Endothelial cell of umbilical vein (primary cell): ENCODE measurements at regions not wholly inside any gene's neighbourhood (a gene's known extent, or its start where the extent isn't known, plus 50 kb on each side); places are given as distances from the start of the nearest gene placed in this dataset.

ENCODE experiments used
- BruUV-seq: library from RNA; stranded (reverse); fragments of 400-500 nt; replicated peaks from 2 replicates; lab custom pipeline; 2021; lab: Mats Ljungman, UMichigan
- CTCF ChIA-PET: fragments of 300-600, 350-600 bp; sonication (Branson Sonifier 250); formaldehyde crosslinking; loops from one replicate; lab custom pipeline; 2021; ENCODE audit warnings: antibody characterized with exemption, inconsistent platforms; lab: Charles Lee
- POLR2A ChIA-PET: fragments of 300-600, 350-600 bp; sonication (Branson Sonifier 250); formaldehyde crosslinking; loops from one replicate; lab custom pipeline; 2021; ENCODE audit warnings: antibody characterized with exemption, inconsistent platforms; lab: Charles Lee
- DNase-seq: peaks from one replicate; pipeline ENCODE4 v3.0.0-alpha.2; 2011; ENCODE audit warnings: low read depth, low spot score
- FAIRE-seq: peaks from 2 replicates; lab custom pipeline; 2011; peaks lifted over from hg19 to GRCh38; lab: Jason Lieb, UNC
- H2AFZ ChIP-seq: 2 replicates; pipeline ENCODE4 v1.6.0; 2012; ENCODE audit warnings: low read depth, low read length, control low read depth, inconsistent platforms
- H3K27ac ChIP-seq: 2 replicates; pipeline ENCODE4 v1.5.1; 2011; ENCODE audit warnings: low read depth, mild to moderate bottlenecking, control low read depth, low read length, moderate library complexity; ENCODE audit not compliant: insufficient read depth
- H3K27me3 ChIP-seq, 2 experiments: 2 replicates each; pipeline versions ENCODE4 v1.6.0 to v1.6.1; 2011; ENCODE audit warnings: low read length in 2 of 2, mixed read lengths in 1 of 2; ENCODE audit not compliant: control insufficient read depth in 2 of 2, insufficient read depth in 2 of 2
- H3K36me3 ChIP-seq, 2 experiments: 2 replicates in 1 of 2; 3 replicates in 1 of 2; pipeline ENCODE4 v1.5.1; 2011; ENCODE audit warnings: low read length in 2 of 2, mild to moderate bottlenecking in 1 of 2, moderate library complexity in 1 of 2; ENCODE audit not compliant: control insufficient read depth in 2 of 2, insufficient read depth in 2 of 2; ENCODE audit errors: extremely low read depth in 1 of 2
- H3K4me1 ChIP-seq: 3 replicates; pipeline ENCODE4 v1.5.1; 2011; ENCODE audit warnings: mild to moderate bottlenecking, low read length; ENCODE audit not compliant: control insufficient read depth, insufficient read depth; ENCODE audit errors: extremely low read depth
- H3K4me2 ChIP-seq: 2 replicates; pipeline ENCODE4 v1.6.1; 2011; ENCODE audit warnings: low read length, control low read depth, mixed read lengths; ENCODE audit not compliant: insufficient read depth
- H3K4me3 ChIP-seq, 3 experiments: fragments of 200-600 bp in 1 of 3; sonication (generic), shearing (Covaris generic) in 1 of 3; replicated peaks in 1 of 3; 2 replicates each; pipeline ENCODE4 v1.5.1; 2011 to 2016; ENCODE audit warnings: control low read depth in 3 of 3, low read length in 3 of 3, mild to moderate bottlenecking in 2 of 3, inconsistent platforms in 1 of 3, low read depth in 1 of 3, moderate library complexity in 1 of 3; ENCODE audit not compliant: insufficient read depth in 1 of 3
- H3K79me2 ChIP-seq: 2 replicates; pipeline ENCODE4 v1.6.0; 2012; ENCODE audit warnings: low read length, inconsistent platforms; ENCODE audit not compliant: control insufficient read depth, insufficient read depth
- H3K9ac ChIP-seq: replicated peaks from 2 replicates; pipeline ENCODE3; 2011; ENCODE audit warnings: low read length, control low read depth; ENCODE audit not compliant: insufficient read depth; ENCODE audit errors: extremely low read depth
- H3K9me1 ChIP-seq: replicated peaks from 3 replicates; pipeline ENCODE4 v1.6.0; 2011; ENCODE audit warnings: mild to moderate bottlenecking, low read length; ENCODE audit not compliant: control insufficient read depth, insufficient read depth; ENCODE audit errors: extremely low read depth
- H3K9me3 ChIP-seq: replicated peaks from 2 replicates; pipeline ENCODE4 v1.5.1; 2012; ENCODE audit warnings: low read length, inconsistent platforms; ENCODE audit not compliant: control insufficient read depth, insufficient read depth
- H4K20me1 ChIP-seq: replicated peaks from 2 replicates; pipeline ENCODE3; 2011; ENCODE audit warnings: mild to moderate bottlenecking, low read length; ENCODE audit not compliant: control insufficient read depth, insufficient read depth; ENCODE audit errors: extremely low read depth
- EZH2 ChIP-seq: IDR thresholded peaks from 2 replicates; pipeline ENCODE4 v1.6.1; 2012; ENCODE audit warnings: borderline replicate concordance, low read depth, mild to moderate bottlenecking, moderate library complexity, low read length, inconsistent platforms; ENCODE audit not compliant: severe bottlenecking
- FOS ChIP-seq: IDR thresholded peaks from 2 replicates; pipeline ENCODE4 v1.6.1; 2011; ENCODE audit warnings: mild to moderate bottlenecking, low read length, moderate library complexity, borderline replicate concordance; ENCODE audit not compliant: insufficient read depth
- GATA2 ChIP-seq: IDR thresholded peaks from 2 replicates; pipeline ENCODE4 v1.7.0; 2011; ENCODE audit warnings: low read depth, mild to moderate bottlenecking, moderate library complexity, mixed read lengths, low read length; ENCODE audit not compliant: insufficient read length, insufficient read depth
- JUN ChIP-seq: IDR thresholded peaks from 2 replicates; pipeline ENCODE4 v1.6.1; 2011; ENCODE audit warnings: borderline replicate concordance, low read depth; ENCODE audit not compliant: insufficient read length, insufficient read depth
- MAX ChIP-seq: IDR thresholded peaks from 2 replicates; pipeline ENCODE4 v1.6.1; 2011; ENCODE audit not compliant: insufficient read depth, insufficient read length
- MYC ChIP-seq: IDR thresholded peaks from one replicate; pipeline ENCODE4 v1.6.1; 2011; ENCODE audit warnings: mild to moderate bottlenecking, low read depth, low read length
- POLR2A ChIP-seq: IDR thresholded peaks from 2 replicates; pipeline ENCODE4 v1.6.1; 2012; ENCODE audit warnings: low read depth, mild to moderate bottlenecking, control low read depth, low read length
- POLR2AphosphoS5 ChIP-seq: IDR thresholded peaks from 2 replicates; pipeline ENCODE4 v1.6.1; 2012; ENCODE audit warnings: low read depth, mild to moderate bottlenecking, control low read depth, low read length, moderate library complexity; ENCODE audit not compliant: insufficient read depth
- dilution Hi-C: fragments of 300-500 bp; cut with MboI; formaldehyde crosslinking; loops from one replicate; pipeline ENCODE4 v1.15.0; 2019; ENCODE audit warnings: low sequenced_read_pairs; ENCODE audit not compliant: extremely low pct_ligation_motif_present
- intact Hi-C: fragments of 100-400 bp; cut with micrococcal nuclease; formaldehyde crosslinking; loops from one replicate; pipeline ENCODE4 v1.10.0; 2022
- TF ChIP-seq, protein P1 (sequence below), 2 donors: IDR thresholded peaks; 1 replicate in 1 of 2; 2 replicates in 1 of 2; pipeline ENCODE4 v1.5.1; 2011; ENCODE audit warnings: low read length in 2 of 2, mild to moderate bottlenecking in 2 of 2, moderate library complexity in 2 of 2, control low read depth in 1 of 2, inconsistent platforms in 1 of 2, low read depth in 1 of 2; ENCODE audit not compliant: insufficient read depth in 1 of 2; ENCODE audit errors: extremely low read depth in 1 of 2

GRCh38 chr2:53378791-53379190 lies 388.8 kb upstream of the CHAC2 start:
- FAIRE-seq: no peak
- Histone ChIP-seq H3K9ac (no peak overlapping the region), H3K27me3 (no peaks in the 10 kb centered on the region), H3K9me1 (no peaks in the 10 kb centered on the region), H3K36me3 (no peaks in the 10 kb centered on the region), H3K4me3 (no peak overlapping the region), H3K27ac (no peak overlapping the region), H3K9me3 (no peaks in the 10 kb centered on the region), H3K4me2 (no peak overlapping the region), H3K79me2 (no peaks in the 10 kb centered on the region), H4K20me1 (no peaks in the 10 kb centered on the region), H2AFZ (no peak overlapping the region), H3K4me1 (no peaks in the 10 kb centered on the region)
- TF ChIP-seq FOS (no peak), JUN (no peak), GATA2 (no peak), POLR2A (no peak), MYC (no peak), MAX (no peak), EZH2 (no peak), POLR2AphosphoS5 (no peak)
- TF ChIP-seq, protein P1, sequence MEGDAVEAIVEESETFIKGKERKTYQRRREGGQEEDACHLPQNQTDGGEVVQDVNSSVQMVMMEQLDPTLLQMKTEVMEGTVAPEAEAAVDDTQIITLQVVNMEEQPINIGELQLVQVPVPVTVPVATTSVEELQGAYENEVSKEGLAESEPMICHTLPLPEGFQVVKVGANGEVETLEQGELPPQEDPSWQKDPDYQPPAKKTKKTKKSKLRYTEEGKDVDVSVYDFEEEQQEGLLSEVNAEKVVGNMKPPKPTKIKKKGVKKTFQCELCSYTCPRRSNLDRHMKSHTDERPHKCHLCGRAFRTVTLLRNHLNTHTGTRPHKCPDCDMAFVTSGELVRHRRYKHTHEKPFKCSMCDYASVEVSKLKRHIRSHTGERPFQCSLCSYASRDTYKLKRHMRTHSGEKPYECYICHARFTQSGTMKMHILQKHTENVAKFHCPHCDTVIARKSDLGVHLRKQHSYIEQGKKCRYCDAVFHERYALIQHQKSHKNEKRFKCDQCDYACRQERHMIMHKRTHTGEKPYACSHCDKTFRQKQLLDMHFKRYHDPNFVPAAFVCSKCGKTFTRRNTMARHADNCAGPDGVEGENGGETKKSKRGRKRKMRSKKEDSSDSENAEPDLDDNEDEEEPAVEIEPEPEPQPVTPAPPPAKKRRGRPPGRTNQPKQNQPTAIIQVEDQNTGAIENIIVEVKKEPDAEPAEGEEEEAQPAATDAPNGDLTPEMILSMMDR (IDR thresholded peaks at IDR 0.05; ENCODE audit: extremely low read depth in 1 of 2, insufficient read depth in 1 of 2, low read depth in 1 of 2, low read length in 2 of 2): no peak
- intact Hi-C loops (no loop called here), dilution Hi-C loops (no loop called here)
- no TSS peak for BruUV-seq
- DNase-seq: no peak
- POLR2A ChIA-PET: no interaction called here
- CTCF ChIA-PET: no interaction called here
